Loucy (cell line): ENCODE measurements at regions not wholly inside any gene's neighbourhood (a gene's known extent, or its start where the extent isn't known, plus 50 kb on each side); places are given as distances from the start of the nearest gene placed in this dataset.

Source experiments
- EZH2phosphoT487 ChIP-seq: fragments of 200-600 bp; IDR thresholded peaks from 2 replicates; pipeline ENCODE4 v1.6.1; 2018; ENCODE audit warnings: antibody characterized with exemption, mild to moderate bottlenecking, moderate library complexity, borderline replicate concordance
- TF ChIP-seq, protein P1 (sequence below): fragments of 200-600 bp; sonication (generic); conservative IDR thresholded peaks from 2 replicates; pipeline ENCODE4 v1.5.1; 2014; ENCODE audit warnings: mild to moderate bottlenecking, antibody characterized with exemption, low read length

DNA sequence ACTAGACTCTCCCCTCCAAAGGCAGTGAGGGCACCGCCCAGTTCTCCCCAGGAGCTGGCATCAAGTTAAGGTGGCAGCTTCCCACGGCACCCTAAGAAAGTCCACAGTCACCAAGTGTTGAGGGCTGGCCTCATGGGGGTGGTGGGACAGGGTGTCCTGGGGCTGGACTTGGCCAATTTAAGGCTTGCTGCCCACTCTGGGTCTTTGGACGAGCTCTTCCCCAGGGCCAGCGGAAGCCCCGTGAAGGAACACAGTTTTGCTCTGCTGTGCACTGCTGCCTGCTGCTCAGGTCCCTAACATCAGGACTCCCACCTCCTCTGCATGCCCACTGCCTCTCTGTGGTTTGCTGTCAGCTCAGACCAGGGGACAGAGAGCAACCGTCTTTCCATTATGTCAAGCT, 57.3 kb upstream of the TMEM72 start:
- no peak for TF ChIP-seq EZH2phosphoT487
- TF ChIP-seq, protein P1, sequence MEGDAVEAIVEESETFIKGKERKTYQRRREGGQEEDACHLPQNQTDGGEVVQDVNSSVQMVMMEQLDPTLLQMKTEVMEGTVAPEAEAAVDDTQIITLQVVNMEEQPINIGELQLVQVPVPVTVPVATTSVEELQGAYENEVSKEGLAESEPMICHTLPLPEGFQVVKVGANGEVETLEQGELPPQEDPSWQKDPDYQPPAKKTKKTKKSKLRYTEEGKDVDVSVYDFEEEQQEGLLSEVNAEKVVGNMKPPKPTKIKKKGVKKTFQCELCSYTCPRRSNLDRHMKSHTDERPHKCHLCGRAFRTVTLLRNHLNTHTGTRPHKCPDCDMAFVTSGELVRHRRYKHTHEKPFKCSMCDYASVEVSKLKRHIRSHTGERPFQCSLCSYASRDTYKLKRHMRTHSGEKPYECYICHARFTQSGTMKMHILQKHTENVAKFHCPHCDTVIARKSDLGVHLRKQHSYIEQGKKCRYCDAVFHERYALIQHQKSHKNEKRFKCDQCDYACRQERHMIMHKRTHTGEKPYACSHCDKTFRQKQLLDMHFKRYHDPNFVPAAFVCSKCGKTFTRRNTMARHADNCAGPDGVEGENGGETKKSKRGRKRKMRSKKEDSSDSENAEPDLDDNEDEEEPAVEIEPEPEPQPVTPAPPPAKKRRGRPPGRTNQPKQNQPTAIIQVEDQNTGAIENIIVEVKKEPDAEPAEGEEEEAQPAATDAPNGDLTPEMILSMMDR = no peak
